NCI-H748 (cell line): ENCODE measurements at regions not wholly inside any gene's neighbourhood (a gene's known extent, or its start where the extent isn't known, plus 50 kb on each side); places are given as distances from the start of the nearest gene placed in this dataset.
A peak's percentile ranks its signal among the peaks of the same experiment; 100 is the strongest.
"Not testable (repeated sequence)": the region's sequence is repeated elsewhere in the genome, so short reads cannot be mapped to it uniquely, and the experiment has no call there.

Source experiments
- DNase-seq: peaks from one replicate; lab custom pipeline; 2025; ENCODE audit not compliant: unreplicated experiment; lab: John Stamatoyannopoulos, UW

DNA sequence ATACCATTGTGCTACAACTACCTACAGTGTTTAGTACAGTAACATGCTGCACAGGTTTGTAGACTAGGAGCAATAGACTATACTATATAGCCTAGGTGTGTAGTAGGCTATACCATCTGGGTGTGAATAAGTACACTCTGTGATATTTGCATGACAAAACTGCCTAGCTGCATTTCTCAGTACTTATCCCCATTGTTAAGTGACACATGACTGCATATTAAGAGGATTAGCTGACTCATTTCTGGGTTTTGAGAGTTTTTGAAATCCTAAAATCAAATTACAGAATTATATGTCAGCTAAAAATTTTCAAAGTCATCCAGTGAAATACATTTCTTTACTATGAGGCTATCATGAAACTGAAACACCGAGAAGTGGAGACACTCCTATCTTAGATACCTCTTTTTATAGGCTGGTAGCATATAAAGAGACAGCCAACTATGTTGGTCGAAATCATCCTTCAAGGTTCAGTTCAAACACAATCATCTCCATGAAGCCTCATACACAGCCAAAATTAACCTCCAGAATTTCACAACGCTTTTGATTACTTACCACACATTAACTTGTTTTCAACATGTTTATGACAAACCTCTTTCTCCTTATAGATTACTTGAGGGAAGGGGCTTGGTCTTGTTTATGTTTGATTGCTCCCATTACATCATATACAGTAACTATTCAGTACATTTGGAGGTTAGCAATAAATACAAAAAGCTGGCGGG, 89.8 kb upstream of the ANK3 start:
- no peak for DNase-seq

DNA sequence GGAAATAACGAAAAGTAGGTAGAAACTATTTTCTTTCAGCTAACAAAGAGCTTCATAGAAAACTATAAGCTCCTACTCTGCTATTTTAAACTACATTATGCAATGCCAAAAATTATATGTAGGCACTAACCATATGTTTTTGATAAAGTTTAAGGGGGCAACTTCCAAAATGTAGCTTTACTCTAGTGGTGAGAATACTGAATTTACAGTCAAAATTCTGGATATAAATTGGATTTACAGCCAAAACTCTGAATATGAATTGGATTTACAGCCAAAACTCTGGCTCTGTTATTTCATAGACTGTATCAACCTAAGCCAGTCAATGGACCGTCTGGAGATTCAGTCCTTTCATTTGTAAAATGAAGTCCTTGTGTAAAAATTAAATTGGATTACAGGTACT, 86.8 kb upstream of the ANK3 start:
- DNase-seq: no peak

DNA sequence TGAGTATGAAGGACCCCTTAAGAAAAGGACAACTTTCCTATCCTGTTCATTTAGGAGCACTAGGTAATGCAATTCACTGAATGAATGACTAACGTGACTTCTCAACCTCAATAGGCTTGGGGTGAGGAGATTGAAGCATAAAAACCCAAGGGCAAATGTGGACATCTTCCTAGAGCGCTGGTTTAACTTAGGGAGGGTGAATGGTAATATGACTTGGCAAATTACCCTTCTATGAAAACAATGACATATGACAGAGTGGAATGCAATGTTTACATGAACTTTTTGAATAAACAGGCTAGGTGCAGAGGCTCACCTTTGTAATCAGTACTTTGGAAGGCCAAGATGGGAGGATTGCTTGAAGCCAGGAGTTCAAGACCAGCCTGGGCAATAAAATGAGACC, 83.9 kb upstream of the ANK3 start:
- DNase-seq: no peak

DNA sequence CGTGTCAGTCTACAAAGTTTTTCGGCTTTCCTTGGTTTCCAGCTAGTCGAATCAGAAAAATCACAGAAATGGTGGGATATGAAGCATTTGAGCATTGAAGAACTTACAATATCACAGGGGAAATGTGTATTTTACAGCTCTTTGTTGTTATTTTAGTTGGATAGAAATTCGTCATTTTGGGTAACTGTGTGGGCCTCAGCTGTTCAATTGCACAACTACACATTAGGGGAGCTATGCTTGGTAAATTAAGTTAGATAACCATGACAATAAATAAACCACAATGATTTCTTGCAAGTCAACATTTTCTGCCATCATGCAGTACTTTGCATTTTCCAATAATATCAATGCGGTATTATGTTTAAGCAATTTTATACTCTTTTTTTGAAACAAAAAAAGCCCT, 80.4 kb upstream of the ANK3 start:
- DNase-seq: no peak

DNA sequence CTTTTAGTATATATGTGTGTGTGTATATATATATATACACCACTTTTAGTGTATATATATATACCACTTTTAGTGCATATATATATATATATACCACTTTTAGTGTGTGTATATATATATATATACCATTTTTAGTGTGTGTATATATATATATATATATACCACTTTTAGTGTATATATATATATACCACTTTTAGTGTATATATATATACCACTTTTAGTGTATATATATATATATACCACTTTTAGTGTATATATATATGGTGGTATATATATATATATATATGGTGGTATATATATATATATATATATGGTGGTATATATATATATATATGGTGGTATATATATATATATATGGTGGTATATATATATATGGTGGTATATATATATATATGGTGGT, 79.5 kb upstream of the ANK3 start:
- DNase-seq: not testable (repeated sequence)

DNA sequence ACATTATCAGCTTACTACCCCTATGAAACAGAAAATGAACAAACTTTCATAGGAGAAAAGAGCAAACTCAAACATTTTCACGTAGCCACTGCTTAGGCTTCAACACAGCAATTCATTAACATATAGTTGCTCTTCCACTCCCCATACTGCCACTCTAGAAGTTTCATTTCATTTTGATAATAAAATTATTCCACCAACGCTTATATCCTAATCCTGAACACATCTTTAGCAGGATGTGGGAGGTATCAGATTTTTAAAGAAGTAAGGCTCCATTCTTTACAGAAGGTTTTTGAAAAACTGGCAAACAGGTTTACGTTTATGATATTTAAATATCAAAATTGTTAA, 77.5 kb upstream of the ANK3 start:
- no peak for DNase-seq

DNA sequence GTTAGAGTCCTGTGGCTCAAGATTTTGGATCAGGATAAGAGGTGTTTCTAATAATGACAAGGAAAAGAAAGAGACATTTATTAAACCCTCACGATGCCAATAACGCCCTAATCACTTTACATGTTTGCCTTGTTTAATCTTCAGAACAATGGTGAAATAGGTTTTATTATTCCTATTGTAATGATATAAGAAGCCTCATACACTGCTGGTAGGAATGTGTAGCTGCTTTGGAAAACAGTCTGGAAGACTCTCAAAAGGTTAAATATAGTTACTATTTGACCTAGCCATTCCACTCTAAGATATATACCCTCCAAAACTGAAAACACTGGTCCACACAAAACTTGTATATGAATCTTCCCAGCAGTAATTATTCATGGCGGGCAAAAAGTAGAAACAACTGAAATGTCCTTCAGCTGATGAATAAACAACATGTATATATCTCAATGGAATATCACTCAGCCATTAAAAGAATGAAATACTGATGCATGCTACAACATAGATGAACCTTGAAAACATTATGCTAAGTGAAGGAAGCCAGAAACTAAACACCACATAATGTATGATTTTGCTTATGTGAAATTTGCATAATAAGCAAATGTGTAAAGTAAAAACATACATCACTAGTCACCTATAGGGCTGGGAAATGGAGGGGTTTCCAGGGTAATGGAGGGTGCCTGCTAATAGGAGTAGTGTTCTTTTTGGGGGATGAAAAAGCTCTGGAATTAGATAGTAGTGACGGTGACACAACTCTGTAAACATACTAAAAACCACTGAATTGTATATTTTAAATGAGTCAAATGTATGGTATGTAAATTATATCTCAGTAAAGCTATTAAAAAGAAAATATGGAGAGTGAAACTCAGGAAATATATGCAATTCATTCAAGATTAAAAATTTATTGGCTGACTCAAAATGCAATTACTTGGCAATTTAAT, 76.9 kb upstream of the ANK3 start:
- no peak for DNase-seq

DNA sequence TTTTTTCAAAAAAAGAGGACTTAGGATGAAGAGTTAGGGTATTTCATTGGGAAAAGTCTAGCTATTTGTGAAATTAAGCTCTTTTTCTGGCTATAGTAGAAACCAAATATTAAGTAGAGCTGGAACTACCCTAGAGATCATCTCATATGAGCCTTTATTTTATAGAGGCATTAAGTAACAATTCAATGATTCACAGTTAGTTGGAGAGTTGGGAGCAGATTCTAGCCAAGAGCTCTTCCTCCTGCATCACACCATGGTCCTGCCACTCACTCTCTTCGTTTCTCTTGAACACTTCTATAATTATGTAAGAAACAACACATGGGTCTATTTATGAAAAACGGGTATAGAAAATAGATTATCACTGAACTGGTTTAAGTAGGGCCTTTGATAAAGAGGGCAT, 76.1 kb upstream of the ANK3 start:
- DNase-seq: no peak

DNA sequence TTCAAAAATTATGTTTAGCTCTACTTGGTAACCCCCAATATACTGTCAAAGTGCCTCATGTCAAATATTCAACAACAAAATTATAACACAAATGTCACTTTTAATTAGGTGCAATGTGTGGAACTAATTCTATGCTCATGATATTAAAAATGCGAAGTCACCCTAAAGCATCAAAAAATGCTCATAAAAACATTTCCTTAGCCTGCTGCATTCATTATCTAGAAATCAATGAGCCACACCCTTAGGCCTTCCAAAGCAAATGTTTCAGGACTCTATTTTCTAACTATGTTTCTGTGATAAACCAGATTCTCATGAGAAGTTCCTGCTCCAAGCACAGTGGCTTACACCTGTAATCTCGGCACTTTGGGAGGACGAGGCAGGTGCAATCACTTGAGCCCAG, 75.0 kb upstream of the ANK3 start:
- no peak for DNase-seq

DNA sequence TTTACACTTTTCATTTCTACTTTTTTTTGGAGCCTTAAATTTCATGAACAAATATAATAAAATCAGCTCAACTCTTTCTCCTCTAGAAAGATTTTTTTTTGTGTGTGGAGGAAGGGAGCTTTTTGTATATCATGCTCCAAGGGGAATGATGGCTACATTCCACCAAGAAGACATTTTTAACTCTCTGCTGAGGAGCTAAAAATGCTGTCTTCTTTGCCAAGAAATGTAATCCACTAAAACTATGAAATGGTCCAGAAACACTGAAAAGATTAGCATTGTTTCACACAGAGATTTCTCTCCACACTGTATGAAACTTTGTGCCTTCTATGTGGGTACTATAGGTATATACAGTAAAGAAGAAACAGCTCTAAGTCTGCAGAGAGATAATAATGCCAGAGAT, 74.1 kb upstream of the ANK3 start:
- no peak for DNase-seq

DNA sequence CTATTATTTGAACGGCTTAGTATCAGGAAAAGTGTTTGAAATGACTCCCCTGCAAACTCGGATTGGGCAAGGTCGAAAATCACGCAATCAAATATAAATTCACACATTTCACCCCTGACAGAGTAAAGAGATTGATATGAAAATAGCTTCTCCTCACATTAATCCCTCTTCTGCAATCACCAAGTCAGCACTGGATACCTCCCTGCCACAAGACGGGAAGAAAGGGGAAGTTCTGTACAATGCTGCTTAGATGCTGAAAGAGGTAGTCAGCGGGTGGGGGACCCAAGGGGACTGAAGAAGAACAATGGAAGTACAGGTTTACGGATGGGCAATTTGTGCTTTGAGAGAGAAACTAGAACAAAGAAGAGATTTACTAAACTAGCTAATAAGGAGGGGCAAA, 72.0 kb upstream of the ANK3 start:
- no peak for DNase-seq

DNA sequence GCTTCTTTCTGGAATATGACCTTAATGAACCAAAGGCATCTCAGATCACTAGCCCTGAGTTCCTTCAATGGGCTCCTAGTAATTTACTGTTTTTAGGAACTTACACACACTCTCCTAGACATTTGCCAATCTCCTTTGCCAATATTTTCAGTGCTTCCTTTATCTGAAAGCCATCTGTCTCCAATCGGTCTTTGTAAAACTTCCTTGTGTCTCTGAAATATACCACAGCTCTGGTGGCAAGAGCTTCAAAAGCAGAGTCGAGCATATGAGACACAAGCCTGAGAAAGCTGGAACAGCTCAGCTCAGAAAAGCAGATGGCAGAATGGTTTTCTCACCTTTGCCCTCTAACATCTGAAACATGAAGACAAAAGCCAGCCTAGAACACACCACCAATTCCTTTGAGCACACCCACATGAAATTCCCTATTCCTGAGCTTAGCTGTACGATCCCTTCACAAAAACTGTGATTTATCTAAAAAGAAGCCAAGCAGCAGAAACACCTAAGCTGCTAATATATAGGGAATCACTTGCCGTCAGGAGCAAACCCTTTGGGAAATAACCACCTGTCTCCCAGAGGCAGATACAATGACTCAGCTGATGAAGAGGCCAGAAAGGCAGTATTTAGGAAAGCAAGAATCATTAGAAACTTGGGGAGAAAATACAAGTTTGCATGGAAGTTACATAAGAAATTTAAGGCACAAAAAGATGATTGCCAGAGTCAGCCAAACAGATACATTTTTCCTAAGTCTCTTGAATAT, 70.2 kb upstream of the ANK3 start:
- no peak for DNase-seq

DNA sequence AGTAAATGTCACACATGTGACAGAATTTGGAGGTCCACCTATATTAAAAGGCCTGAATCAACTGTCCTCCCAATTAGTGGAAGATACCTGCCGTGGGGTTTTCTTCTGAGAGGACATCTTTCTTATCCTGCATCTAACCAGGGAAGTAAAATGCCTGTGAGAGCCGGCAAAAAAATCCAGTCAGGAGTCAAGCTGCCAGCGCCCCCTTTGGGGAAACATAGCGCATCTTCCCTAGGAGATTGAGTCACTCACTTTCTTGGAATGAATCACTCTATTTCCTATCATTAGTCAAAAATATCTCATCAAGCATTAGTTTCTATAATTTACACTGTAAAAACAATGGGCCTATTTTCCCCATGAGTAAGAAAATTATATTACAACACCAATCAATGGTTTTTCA, 66.4 kb upstream of the ANK3 start:
- DNase-seq: no peak

DNA sequence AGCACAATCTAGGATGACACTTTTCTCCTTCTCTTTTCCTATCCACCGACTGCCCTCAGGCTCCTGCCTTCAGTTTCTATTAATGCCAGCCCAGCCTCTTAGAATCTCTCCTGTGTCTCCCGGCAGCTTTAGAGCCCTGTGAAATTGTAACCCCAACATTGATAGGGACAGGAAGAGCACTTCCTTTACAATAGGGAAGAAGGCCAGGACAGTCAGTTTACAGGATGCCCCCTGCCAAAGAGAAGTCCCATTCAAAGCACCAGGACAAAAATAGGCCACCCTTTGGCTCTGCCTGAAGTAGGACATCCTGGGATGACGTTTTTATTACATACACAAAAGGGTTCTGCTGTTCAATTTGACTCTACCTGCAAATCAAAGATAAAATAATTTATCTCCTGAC, 64.7 kb upstream of the ANK3 start:
- no peak for DNase-seq

DNA sequence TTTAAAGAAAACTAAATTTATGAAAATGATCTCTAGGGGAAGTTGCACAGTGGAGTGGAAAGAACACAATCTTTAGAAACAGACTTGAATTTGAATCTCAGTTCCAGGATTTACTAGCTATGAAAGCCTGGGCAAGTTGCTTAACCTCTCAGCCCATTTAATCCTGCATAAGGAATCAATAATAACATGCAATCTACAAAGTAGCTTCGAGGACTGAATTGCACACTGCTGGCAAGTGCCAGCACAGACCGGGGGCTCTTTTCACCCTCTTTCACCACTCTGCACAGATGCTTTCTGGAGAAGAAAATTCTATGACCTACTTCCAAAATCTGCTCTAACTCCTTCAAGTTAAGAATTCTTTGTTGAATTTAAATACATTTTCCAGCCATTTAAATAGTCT, 63.4 kb upstream of the ANK3 start:
- DNase-seq: no peak

DNA sequence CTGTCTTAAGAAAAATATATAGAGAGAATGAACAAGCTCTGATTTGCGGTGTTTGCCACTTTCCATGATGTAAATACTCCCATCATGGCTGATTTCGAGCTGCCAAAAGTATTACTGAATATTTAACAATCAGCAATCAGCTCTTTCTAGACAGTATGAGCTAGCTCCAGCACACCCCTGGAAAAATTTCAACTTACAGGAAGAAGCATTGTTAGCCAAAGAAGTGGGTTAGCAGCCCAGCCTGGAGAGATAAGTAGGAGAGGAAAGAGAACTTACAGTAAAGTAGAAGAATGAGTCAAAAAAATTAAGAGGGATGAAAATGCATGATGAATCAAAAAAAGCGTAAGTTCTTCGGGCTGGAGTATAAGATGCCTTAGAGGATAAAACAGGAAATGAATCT, 60.6 kb upstream of the ANK3 start:
- DNase-seq: no peak

DNA sequence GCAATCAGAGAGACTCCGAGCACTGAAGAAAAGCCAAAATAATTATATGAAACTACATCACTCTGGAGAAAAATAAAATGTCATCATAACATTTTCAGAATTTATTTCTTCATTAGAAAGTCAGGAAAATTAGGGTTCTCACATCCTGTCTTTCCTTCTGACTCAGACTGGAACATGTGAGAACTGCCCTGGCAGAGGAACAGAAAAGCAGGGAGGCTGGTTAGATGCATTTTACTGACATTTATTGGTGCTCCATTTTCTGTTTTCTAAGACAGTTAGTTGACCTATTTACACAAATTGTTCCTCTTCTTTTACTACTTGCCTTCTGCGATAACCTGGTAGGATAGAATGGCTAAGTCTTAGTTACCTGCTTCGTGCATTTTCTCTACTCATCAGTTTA, 58.6 kb upstream of the ANK3 start:
- no peak for DNase-seq

DNA sequence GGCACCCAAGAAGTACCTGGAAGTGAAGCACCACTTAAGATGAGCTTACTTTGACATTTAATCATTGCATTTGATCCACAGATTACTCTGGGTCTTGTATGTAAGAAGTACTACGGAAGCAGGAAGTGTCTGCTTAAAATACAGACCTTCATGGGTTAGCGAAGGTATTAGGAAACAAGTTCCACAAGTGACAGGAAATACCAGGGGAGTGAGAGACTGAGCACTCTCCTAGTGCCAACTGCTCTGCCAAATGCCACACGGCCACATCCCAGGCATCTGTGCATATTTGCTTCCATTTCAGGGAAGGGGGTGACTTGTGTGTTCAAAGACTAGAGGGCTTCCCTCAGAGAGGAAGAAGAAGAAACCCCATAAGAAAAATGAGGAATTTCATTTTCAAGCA, 57.2 kb upstream of the ANK3 start:
- no peak for DNase-seq

DNA sequence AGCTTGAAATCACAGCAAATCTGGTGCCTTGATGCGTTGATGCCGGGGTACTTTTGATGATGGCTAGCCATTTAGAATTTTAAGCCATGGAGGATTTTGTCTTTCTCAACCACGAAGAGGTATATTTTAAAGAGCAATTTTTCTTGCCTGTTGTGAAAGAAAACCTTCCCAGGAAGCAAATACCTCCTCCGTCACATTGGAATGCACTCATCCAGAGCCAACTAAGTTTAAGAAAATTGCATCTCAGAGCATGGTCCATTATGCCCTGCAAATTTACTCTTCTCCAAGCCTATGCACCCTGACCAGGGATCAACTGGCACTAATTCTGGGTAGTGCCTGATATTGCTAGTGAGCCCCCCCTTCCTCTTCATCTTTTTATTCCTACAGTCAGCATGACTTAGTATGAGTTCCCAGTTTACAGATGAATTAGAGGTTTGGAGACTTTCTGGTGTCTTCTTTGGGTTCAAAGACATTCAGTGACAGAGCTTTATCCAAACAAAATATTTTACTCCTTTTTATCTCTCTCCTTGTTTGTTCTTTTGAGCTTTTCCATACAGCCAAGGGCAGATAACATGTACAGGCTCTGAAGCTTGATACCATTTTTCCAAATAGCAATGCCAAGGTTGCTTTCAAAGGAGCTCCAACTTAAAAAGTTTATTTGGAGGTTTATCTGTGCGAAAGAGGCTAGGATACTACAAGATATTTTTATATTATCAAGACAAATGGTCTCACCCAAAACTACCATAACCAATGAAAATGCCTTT, 56.6 kb upstream of the ANK3 start:
- DNase-seq: no peak

DNA sequence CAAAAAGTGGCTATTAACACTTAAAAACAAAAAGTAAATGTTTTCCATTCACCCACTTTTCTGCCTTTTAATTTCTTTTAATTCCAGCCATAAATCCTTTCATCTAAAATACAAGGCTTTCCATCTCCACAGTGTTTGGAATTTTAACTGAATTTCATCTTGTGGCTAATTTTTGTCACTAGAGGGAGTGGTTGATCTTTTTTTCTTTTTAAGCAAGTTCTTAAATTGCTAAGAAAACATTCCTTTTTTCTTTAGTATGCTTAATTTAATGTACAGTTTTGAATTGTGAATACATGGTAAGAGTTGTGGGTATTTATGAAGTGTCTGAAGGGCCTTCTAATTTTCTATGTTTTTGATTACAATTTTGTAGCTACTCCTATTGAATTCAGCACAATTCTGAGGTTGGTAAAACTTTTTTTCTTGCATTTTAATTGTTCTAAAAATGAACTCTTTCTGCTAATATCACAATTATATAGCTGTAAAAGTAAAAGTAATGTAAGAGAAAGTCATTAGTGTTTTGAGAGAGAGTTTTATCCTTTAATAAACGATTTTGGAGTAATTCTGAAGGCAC, 54.9 kb upstream of the ANK3 start:
- DNase-seq: peak; percentile 21

DNA sequence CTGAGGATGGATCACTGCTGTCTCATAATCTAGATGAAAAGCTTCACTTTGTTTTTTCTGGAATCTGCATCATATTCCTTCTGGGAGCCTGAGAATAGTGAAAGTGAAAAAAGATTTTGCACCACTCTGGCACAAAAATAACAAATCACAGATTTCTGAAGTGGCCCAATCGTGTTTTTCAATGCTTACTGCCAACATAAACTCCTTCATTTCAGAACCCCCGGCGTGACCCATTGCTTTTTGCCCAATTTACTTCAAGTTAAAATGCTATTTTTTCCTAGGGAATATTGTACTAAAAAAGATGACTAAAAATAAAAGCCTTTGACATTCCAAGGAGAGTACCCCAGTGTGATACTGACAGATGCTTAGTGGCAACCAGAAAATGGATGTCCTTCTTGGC, 53.7 kb upstream of the ANK3 start:
- no peak for DNase-seq
